T1000 (cell line): ENCODE measurements at regions not wholly inside any gene's neighbourhood (a gene's known extent, or its start where the extent isn't known, plus 50 kb on each side); places are given as distances from the start of the nearest gene placed in this dataset.
"Not testable (repeated sequence)": the region's sequence is repeated elsewhere in the genome, so short reads cannot be mapped to it uniquely, and the experiment has no call there.

Source experiments
- DNase-seq: peaks from one replicate; lab custom pipeline; 2025; ENCODE audit warnings: mixed read lengths; lab: John Stamatoyannopoulos, UW

DNA sequence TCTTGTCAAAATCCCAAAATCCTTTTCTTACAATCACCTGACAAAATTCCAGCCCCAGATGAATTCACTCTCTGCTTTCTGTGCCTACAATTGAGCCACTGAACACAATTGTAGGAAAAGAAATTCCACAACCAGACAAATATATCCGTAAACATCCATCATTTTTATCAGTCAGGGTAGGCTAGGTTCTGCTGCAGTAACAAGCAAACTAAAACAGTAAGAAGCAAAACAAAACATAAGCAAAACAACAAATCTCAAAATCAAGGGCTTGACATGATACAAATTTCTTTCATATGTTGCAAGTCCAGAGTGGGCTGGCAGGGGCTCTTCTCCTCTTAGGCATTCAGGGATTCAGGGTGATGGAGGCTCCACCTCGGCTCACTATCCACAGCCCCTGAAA lies 114.2 kb upstream of the MAN2A1 start:
- no peak for DNase-seq

- no peak for DNase-seq
Measured at GRCh38 chr5:109574985-109575384, 114.7 kb upstream of the MAN2A1 start.

GRCh38 chr5:109573766-109574165 lies 116.0 kb upstream of the MAN2A1 start:
- DNase-seq = no peak

DNA sequence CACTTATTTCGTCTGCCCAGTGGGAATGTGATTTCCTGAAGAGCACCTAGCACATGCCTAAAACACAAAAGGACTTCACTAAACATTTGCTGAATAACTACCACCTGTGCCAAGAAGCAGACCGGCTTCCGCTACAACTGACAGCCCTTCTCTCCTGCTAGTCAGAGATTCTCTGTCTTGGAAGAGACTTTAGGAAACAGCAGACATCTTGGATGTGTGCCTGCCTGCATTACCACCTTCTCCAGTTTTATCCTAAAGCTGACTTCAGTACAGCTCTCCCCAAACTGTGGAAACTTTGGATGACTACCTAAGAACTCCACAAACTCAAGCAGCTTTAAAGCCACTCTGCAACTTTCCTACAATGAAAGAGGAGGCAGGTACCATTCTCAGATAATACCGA lies 116.5 kb upstream of the MAN2A1 start:
- DNase-seq = no peak

DNA sequence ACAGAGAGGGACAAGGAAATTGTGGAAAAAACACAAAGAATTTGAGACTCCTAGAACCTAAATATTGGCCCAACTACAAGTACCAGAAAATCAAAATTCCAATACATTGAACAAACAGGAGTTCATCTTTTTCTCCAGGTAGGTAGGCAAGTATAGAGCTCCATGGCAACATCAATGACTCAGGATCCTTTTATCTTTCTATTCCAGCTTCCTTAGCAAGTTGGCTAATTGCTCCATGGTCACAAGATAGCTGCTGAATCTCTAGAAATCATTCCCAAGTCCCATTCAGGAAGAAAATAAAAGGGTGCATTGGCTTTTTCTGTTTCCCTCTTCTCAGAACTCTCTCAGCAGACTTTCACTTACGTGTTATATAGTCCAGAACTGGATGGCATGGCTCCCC lies 117.9 kb upstream of the MAN2A1 start:
- DNase-seq = no peak

DNA sequence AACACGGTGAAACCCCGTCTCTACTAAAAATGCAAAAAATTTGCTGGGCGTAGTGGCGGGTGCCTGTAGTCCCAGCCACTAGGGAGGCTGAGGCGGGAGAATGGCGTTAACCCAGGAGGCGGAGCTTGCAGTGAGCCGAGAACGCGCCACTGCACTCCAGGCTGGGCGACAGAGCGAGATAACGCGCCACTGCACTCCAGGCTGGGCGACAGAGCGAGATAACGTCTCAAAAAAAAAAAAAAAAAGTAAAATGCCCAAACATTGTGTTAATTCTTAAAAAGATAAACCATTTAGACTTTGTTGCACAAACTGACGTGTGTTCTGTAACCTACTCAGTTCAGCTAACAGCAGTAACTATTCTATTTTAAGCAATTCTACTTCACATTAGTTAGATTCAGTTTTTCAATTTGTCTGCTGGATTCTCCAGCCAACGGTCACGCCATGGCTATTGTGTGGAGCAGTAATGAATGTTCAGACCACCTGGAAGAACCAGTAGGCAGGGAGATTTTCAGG lies 119.3 kb upstream of the MAN2A1 start:
- no peak for DNase-seq

DNA sequence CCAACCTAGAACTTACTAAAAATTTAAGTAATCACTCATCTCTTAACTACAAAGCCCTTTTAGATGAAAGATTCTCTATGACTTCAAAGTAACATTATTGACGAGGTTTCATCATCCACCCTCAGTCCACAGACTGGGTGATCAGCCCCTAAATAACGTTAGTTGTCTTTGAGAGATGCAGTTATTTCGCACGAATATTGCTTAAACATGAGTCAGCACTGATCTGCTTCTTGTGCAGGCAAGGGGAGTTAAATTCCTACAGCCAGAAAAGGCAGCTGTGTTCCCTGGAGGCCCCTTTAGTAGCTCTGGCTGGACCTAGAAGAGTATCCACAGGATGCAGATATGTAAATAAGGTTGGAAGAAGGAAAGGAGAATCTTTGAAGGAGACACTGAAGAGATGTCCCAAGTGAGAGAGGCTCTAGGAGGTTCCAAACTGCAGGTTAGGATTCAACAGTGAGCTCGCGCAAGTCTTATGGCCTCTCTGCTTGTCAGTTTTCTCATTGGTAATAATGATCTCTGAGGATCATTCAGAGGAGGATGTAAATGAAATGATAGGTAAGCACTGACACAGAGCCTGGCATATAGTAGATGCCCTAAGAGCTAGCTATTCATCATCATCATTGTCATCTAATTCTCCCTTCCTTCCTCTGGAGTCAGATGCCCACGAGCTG lies 122.2 kb upstream of the MAN2A1 start:
- DNase-seq = no peak

GRCh38 chr5:109566361-109566760 lies 123.4 kb upstream of the MAN2A1 start:
- no peak for DNase-seq

- DNase-seq = no peak
Measured at GRCh38 chr5:109563739-109564138, 126.0 kb upstream of the MAN2A1 start.

DNA sequence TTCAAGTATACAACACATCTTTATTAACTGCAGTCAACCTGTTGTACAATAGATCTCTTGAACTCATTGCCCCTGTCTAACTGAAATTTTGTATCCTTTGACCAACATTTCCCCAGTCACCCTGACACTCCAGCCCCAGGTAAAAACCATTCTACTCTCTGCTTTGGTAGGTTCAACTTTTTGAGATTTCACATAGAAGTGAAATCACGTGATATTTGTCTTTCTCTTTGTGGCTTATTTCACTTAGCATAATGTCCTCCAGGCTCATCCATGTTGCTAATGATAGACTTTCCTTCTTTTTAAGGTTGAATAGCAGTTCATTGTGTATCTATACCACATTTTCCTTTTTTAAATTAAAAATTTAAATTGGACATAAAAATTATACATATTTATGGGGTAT lies 126.5 kb upstream of the MAN2A1 start:
- no peak for DNase-seq

- no peak for DNase-seq
Measured at GRCh38 chr5:109562441-109562840, 127.3 kb upstream of the MAN2A1 start.

GRCh38 chr5:109561447-109561846 lies 128.3 kb upstream of the MAN2A1 start:
- DNase-seq = no peak

GRCh38 chr5:109560554-109560953 lies 129.2 kb upstream of the MAN2A1 start:
- DNase-seq = no peak

GRCh38 chr5:109558952-109559351 lies 130.8 kb upstream of the MAN2A1 start:
- DNase-seq = no peak

GRCh38 chr5:109558364-109558763 lies 131.4 kb upstream of the MAN2A1 start:
- no peak for DNase-seq

GRCh38 chr5:109553846-109554245 lies 135.9 kb upstream of the MAN2A1 start:
- DNase-seq = no peak

DNA sequence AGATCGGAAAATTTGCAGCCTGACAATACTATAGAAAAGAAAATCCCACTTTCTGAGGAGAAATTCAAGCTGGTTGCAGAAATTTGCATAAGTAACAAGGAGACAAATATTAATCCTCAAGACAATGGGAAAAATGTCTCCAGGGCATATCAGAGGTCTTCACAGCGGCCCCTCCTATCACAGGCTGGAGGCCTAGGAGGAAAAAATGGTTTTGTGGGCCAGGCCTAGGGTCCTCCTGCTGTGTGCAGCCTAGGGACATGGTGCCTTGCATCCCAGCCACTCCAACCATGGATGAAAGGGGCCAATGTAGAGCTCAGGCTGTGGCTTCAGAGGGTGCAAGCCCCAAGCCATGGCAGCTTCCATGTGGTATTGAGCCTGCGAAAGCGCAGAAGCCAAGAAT lies 138.5 kb upstream of the MAN2A1 start:
- not testable (repeated sequence) for DNase-seq

DNA sequence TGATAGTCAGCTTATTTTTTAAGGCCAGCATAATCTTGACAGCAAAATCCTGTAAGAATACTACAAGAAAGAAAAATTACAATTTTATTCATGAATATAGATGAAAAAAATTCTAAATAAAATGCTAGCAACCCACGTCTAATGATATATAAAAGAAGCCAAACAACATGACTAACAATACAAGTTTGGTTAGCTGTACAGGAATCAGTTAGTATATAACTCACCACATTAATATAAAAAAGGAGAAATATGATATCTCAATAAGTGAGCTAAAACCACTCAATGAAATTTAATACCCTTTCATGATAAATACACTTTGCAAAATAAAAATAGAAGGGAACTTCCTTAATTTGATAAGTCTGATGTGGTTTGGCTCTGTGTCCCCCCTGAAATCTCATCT lies 139.7 kb upstream of the MAN2A1 start:
- no peak for DNase-seq

DNA sequence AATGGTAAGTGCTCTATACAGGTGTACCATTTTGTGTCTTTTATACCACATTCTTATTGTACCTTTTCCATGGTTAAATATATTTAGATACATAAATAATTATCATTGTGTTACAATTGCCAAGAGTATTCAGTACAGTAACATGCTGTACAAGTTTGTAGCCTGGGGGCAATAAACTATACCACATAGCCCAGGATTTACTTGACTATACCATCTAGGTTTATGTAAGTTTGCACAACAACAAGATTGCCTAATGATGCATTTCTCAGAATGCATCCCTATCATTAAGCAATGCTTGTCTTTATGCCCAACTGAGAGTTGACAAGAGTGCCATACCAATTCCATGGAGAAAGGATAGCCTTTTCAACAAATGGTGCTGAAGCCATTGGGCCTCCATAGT lies 136.7 kb upstream of the PJA2 start:
- no peak for DNase-seq

DNA sequence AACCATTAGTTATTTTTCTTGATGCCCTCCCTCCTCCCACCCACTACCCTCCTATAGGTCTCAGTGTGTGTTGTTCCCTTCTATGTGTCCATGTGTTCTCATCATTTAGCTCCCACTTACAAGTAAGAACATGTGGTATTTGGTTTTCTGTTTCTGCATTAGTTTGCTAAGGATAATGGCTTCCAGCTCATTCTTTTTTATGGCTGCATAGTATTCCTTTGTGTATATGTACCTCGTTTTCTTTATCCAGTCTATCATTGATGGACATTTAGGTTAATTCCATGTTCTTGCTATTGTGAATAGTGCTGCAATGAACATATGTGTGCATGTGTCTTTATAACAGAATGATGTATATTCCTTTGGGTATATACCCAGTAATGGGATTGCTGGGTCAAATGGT lies 135.1 kb upstream of the PJA2 start:
- DNase-seq = not testable (repeated sequence)

DNA sequence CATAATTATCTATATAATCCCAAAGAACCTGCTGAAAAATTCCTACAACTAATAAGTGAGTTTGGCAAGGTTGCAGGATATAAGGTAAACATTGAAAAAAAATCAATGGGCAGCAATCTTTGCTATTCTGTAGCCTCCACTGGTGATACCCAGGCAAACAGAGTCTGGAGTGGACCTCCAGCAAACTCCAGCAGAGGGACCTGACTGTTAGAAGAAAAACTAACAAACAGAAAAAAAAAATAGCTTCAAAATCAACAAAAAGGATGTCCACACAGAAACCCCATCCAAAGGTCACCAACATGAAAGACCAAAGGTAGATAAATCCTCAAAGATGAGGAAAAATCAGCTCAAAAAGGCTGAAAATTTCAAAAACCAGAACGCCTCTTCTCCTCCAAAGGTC lies 128.9 kb upstream of the PJA2 start:
- DNase-seq = not testable (repeated sequence)

DNA sequence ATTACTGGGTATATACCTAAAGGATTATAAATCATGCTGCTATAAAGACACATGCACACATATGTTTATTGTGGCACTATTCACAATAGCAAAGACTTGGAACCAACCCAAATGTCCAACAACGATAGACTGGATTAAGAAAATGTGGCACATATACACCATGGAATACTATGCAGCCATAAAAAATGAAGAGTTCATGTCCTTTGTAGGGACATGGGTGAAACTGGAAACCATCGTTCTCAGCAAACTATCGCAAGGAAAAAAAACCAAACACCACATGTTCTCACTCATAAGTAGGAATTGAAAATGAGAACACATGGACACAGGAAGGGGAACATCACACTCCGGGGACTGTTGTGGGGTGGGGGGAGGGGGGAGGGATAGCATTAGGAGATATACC lies 125.3 kb upstream of the PJA2 start:
- DNase-seq = not testable (repeated sequence)

DNA sequence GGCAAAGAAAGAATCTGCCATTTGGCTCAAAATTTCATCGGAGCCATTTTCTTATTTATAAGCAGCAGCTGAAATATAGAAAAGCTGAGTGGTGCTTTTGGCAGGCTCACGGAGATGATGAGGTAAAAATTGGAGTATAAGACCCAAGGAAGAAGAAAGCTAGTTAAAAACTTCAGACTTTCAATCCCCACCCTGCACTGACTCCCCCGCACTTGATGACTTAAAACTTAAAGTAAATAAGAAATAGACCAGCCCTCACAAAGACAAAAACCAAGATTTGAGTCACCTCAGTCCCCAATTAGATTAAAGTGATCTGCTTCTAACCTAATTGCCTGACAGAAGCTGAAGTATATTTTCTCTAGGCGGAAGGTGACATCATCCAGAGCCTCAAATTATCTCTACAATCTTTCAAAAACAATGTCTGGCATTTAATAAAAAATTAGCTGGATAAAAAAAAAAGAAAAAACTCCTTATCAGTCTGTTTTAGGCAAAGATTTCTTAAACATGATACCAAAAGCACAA lies 124.0 kb upstream of the PJA2 start:
- no peak for DNase-seq

DNA sequence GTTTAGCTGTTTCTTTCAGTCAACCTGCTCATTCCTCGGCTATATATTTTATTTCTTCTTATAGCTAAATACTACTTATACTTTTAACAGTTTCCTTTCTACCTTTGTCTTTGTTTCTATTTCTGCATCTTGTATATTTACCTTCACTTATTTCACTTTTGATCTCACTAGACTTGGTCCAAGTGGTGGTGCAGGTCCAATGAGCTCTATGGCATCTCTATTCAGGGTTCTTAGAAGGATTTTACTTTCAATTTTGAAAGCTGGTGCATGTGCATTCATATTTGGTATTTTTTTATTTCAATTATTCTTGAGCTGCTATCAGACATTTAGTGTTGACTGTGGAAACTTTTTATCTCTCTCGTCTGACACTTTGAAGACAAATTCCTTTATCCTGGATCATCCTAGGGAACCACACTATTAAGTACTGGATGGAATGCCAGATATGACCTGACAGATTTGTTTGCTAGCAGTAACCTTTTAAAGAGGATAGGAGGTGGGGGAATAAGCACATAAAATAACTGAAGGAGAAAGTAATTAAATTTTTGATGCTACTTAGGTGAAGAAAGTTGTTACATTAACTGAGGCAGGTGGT lies 123.1 kb upstream of the PJA2 start:
- DNase-seq = no peak
